ENCODE measurements at regions not wholly inside any gene's neighbourhood (a gene's known extent, or its start where the extent isn't known, plus 50 kb on each side); places are given as distances from the start of the nearest gene placed in this dataset.
"Not testable (repeated sequence)": the region's sequence is repeated elsewhere in the genome, so short reads cannot be mapped to it uniquely, and the experiment has no call there.

DNA sequence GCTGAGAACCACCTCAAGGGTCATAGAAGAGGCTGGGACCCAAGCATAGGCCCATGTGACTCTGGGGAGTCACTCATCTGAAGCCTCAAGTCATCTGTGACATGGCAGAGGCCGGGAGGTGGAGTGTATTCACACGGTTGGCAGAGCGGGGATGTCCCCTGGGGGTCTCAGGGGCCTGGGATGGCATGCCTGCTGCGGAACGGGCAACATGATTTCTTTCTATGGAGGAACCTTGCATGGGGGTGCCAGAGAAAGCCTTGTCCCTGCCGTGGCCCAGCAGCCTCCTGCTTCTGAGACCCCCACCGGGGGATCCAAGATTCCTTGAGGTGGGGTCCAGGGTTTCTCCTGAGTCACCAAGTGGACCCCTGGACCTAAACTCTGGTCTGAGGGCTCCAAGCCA lies 173.7 kb upstream of the TPTE start:
- H3K27me3 ChIP-seq; H3K4me3 ChIP-seq; intact Hi-C loops (cut with DNase I; ENCODE audit: low total_unique reads); DNase-seq (ENCODE audit: low spot score in 2 of 2); H3K27ac ChIP-seq; H3K4me1 ChIP-seq; H3K36me3 ChIP-seq: not testable (repeated sequence)
- H3K9me3 ChIP-seq: peaks cover 64 to 72% of the 10 kb centered on the region in 2 donors

- DNase-seq (ENCODE audit: low spot score in 2 of 2); H3K4me3 ChIP-seq; intact Hi-C loops (cut with DNase I; ENCODE audit: low total_unique reads); H3K27me3 ChIP-seq; H3K36me3 ChIP-seq; H3K4me1 ChIP-seq; H3K27ac ChIP-seq: not testable (repeated sequence)
- peaks cover 62 to 71% of the 10 kb centered on the region in 2 donors for H3K9me3 ChIP-seq
Observed at GRCh38 chr21:10348150-10348549, 173.2 kb upstream of the TPTE start.

DNA sequence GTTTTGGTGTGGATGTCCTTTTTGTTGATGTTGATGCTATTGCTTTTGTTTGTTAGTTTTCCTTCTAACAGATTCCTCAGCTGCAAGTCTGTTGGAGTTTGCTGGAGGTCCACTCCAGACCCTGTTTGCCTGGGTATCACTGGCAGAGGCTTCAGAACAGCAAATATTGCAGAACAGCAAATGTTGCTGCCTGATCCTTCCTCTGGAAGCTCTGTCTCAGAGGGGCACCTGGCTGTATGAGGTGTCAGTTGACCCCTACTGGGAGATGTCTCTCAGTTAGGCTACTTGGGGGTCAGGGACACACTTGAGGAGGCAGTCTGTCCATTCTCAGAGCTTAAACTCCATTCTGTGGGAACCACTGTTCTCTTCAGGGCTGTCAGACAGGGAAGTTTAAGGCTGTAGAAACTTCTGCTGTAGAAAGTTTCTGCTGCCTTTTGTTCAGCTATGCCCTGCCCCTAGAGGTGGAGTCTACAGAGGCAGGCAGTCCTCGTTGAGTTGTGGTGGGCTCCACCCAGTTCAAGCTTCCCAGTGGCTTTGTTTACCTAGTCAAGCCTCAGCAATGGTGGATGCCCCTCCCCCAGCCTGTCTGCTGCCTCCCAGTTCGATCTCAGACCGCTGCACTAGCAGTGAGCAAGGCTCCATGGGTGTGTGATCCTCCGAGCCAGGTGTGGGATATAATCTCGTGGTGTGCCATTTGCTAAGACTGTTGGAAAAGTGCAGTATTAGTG lies 166.4 kb upstream of the TPTE start:
- H3K27me3 ChIP-seq; H3K4me1 ChIP-seq; H3K4me3 ChIP-seq; intact Hi-C loops (cut with DNase I; ENCODE audit: low total_unique reads); DNase-seq (ENCODE audit: low spot score in 2 of 2); H3K27ac ChIP-seq; H3K36me3 ChIP-seq: not testable (repeated sequence)
- H3K9me3 ChIP-seq: peaks cover 29 to 39% of the 10 kb centered on the region in 2 donors

GRCh38 chr21:10359120-10359519 lies 162.3 kb upstream of the TPTE start:
- H3K27me3 ChIP-seq; H3K36me3 ChIP-seq; H3K27ac ChIP-seq; H3K4me1 ChIP-seq; intact Hi-C loops (cut with DNase I; ENCODE audit: low total_unique reads); DNase-seq (ENCODE audit: low spot score in 2 of 2); H3K4me3 ChIP-seq: not testable (repeated sequence)
- peaks cover 13 to 27% of the 10 kb centered on the region in 2 donors for H3K9me3 ChIP-seq

DNA sequence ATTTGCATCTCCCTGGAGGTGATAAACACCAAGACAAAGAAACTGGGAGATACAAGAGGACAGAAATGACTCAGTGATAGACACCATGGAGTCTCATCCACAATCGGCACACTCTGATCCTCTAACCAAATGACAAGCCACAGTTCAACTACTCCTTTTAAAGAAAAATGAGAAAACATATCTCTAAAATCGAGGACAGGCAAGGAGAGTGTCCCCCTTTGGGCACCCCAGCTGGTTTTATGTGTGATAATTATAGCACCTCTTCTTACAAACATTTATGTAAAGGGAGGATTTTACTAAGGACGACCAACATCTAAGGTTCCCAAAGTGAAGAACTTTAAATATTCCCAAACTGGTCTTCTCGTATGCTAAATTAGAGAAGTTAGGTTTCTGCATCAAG lies 161.5 kb upstream of the TPTE start:
- H3K9me3 ChIP-seq: peaks cover 11 to 24% of the 10 kb centered on the region in 2 donors
- H3K27me3 ChIP-seq; H3K27ac ChIP-seq; intact Hi-C loops (cut with DNase I; ENCODE audit: low total_unique reads); H3K36me3 ChIP-seq; H3K4me1 ChIP-seq; DNase-seq (ENCODE audit: low spot score in 2 of 2); H3K4me3 ChIP-seq: not testable (repeated sequence)

GRCh38 chr21:10361214-10361736 lies 160.1 kb upstream of the TPTE start:
- H3K4me1 ChIP-seq; DNase-seq (ENCODE audit: low spot score in 2 of 2); H3K4me3 ChIP-seq; H3K36me3 ChIP-seq; H3K27me3 ChIP-seq; intact Hi-C loops (cut with DNase I; ENCODE audit: low total_unique reads); H3K27ac ChIP-seq: not testable (repeated sequence)
- peaks cover 4 to 19% of the 10 kb centered on the region in 2 donors for H3K9me3 ChIP-seq

- H3K4me3 ChIP-seq; H3K4me1 ChIP-seq; intact Hi-C loops (cut with DNase I; ENCODE audit: low total_unique reads); H3K27me3 ChIP-seq; H3K27ac ChIP-seq; H3K36me3 ChIP-seq: not testable (repeated sequence)
- peak in 1 of 2 donors; percentile 63 for DNase-seq (ENCODE audit: low spot score in 2 of 2)
- H3K9me3 ChIP-seq: peaks cover 0 to 19% of the 10 kb centered on the region in 2 donors
Observed at GRCh38 chr21:10362816-10363215, 158.6 kb upstream of the TPTE start.

- H3K27me3 ChIP-seq; H3K4me1 ChIP-seq; intact Hi-C loops (cut with DNase I; ENCODE audit: low total_unique reads); H3K36me3 ChIP-seq; H3K27ac ChIP-seq; DNase-seq (ENCODE audit: low spot score in 2 of 2); H3K4me3 ChIP-seq: not testable (repeated sequence)
- H3K9me3 ChIP-seq: peaks cover under 1 to 20% of the 10 kb centered on the region in 2 donors
Observed at GRCh38 chr21:10363321-10363720, 158.1 kb upstream of the TPTE start.

DNA sequence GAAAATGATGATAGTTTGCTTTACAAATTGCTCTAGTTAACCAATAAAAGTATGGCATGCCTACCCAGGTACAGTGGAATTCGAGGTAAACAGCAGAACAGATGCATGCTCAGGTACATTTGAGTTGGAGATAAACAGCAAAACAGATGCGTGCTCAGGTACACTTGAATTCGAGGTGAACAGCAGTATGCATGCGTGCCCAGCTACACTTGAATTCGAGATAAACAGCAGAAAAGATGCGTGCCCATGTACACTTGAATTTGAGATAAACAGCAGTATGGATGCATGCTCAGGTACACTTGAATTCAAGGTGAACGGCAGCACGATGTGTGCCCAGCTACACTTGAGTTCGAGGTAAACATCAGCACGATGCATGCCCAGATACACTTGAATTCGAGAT lies 155.2 kb upstream of the TPTE start:
- H3K4me3 ChIP-seq; intact Hi-C loops (cut with DNase I; ENCODE audit: low total_unique reads); H3K27ac ChIP-seq: not testable (repeated sequence)

DNA sequence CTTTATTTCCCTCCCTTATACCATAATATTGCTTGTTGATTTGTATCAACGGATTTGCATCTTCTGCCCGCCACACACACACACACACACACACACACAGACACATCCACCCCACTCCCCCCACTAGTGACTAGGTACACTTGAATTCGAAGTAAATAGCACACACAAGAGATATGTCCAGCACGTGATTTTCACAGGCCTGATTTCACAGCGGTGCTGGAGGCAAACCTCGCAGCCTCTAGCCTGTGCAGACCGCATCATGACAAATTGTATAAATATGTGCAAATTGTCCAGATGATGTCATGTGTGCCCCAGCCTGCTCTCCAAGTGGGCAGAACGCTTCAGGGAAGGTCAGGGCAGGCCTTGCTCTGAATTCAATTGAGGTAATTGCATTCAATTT lies 153.8 kb upstream of the TPTE start:
- not testable (repeated sequence) for H3K27ac ChIP-seq

More for the DNA sequence above, 155.2 kb upstream of the TPTE start:
- H3K36me3 ChIP-seq; H3K4me1 ChIP-seq; H3K27me3 ChIP-seq; DNase-seq (ENCODE audit: low spot score in 2 of 2): not testable (repeated sequence)
- H3K9me3 ChIP-seq: peaks cover 4 to 16% of the 10 kb centered on the region in 2 donors

DNA sequence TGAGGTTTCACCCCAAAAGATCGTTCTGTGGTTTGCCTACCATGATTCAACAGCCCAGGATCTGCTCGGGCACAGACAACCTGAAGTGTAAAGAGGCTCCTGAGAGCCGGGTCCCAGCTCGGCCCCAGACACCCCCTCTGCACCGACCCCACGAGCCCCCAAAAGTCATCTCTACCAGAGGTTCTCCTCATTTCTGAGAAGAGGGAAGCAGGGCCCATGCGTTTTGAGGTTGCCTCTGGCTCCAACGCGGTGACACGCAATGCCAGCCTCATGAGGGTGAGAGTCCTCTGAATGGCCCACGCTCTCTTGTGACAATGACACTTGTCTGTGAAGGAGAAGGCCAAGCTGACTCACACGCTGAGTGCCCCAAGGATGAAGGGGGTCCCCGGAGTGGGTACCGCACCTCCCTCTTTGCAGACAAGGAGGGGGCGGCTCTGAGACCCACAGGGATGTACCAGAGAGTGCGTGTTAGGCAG lies 153.0 kb upstream of the TPTE start:
- H3K4me3 ChIP-seq; intact Hi-C loops (cut with DNase I; ENCODE audit: low total_unique reads); H3K4me1 ChIP-seq; H3K27me3 ChIP-seq; H3K27ac ChIP-seq; H3K36me3 ChIP-seq: not testable (repeated sequence)
- H3K9me3 ChIP-seq: peaks cover 6 to 15% of the 10 kb centered on the region in 2 donors
- DNase-seq (ENCODE audit: low spot score in 2 of 2): peak in 1 of 2 donors; percentile 59

More for the DNA sequence above, 153.8 kb upstream of the TPTE start:
- H3K4me1 ChIP-seq; H3K4me3 ChIP-seq; DNase-seq (ENCODE audit: low spot score in 2 of 2); intact Hi-C loops (cut with DNase I; ENCODE audit: low total_unique reads); H3K36me3 ChIP-seq; H3K27me3 ChIP-seq: not testable (repeated sequence)
- H3K9me3 ChIP-seq: peaks cover 8 to 11% of the 10 kb centered on the region in 2 donors

DNA sequence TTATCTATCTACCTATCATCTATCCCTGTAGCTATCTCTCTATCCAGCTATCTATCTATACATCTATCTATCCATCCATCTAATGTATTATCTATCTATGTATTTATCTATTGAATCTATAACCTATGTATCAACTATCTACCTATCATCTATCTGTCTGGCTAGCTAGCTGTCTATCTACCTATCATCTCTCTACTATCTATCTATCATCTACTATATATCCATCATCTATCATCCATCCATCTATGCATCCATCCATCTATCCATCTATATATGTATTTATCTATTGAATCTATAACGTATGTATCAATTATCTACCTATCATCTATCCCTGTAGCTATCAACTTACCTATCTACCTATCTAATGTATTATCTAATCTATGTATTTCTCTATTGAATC lies 152.1 kb upstream of the TPTE start:
- H3K4me1 ChIP-seq; H3K27me3 ChIP-seq; H3K4me3 ChIP-seq; H3K27ac ChIP-seq; DNase-seq (ENCODE audit: low spot score in 2 of 2); intact Hi-C loops (cut with DNase I; ENCODE audit: low total_unique reads); H3K36me3 ChIP-seq: not testable (repeated sequence)
- H3K9me3 ChIP-seq: peaks cover 6 to 15% of the 10 kb centered on the region in 2 donors

GRCh38 chr21:10377758-10378157 lies 143.6 kb upstream of the TPTE start:
- H3K36me3 ChIP-seq; H3K4me3 ChIP-seq; DNase-seq (ENCODE audit: low spot score in 2 of 2); intact Hi-C loops (cut with DNase I; ENCODE audit: low total_unique reads); H3K27me3 ChIP-seq; H3K4me1 ChIP-seq; H3K27ac ChIP-seq: not testable (repeated sequence)
- peaks cover 49 to 54% of the 10 kb centered on the region in 2 donors for H3K9me3 ChIP-seq

DNA sequence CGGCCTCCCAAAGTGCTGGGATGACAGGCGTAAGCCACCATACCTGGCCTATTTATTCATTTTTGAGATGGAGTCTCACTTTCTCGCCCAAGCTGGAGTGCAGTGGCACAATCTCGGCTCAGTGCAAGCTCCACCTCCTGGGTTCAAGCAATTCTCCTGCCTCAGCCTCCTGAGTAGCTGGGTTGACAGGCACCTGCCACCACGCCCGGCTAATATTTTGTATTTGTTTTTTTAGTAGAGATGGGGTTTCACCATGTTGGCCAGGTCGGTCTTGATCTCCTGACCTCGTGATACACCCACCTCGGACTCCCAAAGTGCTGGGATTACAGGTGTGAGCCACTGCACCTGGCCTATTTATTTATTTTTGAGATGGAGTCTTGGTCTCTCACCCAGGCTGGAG lies 141.6 kb upstream of the TPTE start:
- H3K4me1 ChIP-seq; H3K4me3 ChIP-seq; DNase-seq (ENCODE audit: low spot score in 2 of 2); H3K27me3 ChIP-seq; H3K27ac ChIP-seq; H3K36me3 ChIP-seq; intact Hi-C loops (cut with DNase I; ENCODE audit: low total_unique reads): not testable (repeated sequence)
- peaks cover 58 to 59% of the 10 kb centered on the region in 2 donors for H3K9me3 ChIP-seq
